H1 (cell line): ENCODE measurements at regions not wholly inside any gene's neighbourhood (a gene's known extent, or its start where the extent isn't known, plus 50 kb on each side); places are given as distances from the start of the nearest gene placed in this dataset.

Experiments used
- CTCF ChIA-PET: fragments of 300-600 bp; sonication (Branson Sonifier 250); formaldehyde crosslinking; loops from one replicate; lab custom pipeline; 2021; ENCODE audit not compliant: partially characterized antibody; lab: Charles Lee
- POLR2A ChIA-PET: fragments of 300-600 bp; sonication (Branson Sonifier 250); formaldehyde crosslinking; loops from one replicate; lab custom pipeline; 2021; ENCODE audit warnings: inconsistent platforms; ENCODE audit not compliant: partially characterized antibody; lab: Charles Lee
- DNase-seq, 2 experiments: peaks; one replicate each; pipeline versions ENCODE4 v3.0.0 to v3.0.0-alpha.2; 2010 to 2022; ENCODE audit warnings: low spot score in 2 of 2, low read depth in 1 of 2, mixed read lengths in 1 of 2
- FAIRE-seq: peaks from 2 replicates; lab custom pipeline; 2011; peaks lifted over from hg19 to GRCh38; lab: Jason Lieb, UNC
- H2AFZ ChIP-seq: 2 replicates; pipeline ENCODE4 v1.8.1; 2012; ENCODE audit warnings: low read length, inconsistent platforms
- H2AK5ac ChIP-seq: 2 replicates; pipeline ENCODE4 v1.6.1; 2013; ENCODE audit warnings: low read depth, low read length
- H2BK120ac ChIP-seq: replicated peaks from 2 replicates; pipeline ENCODE3; 2013; ENCODE audit warnings: low read depth, low read length, inconsistent platforms
- H2BK12ac ChIP-seq: 2 replicates; pipeline ENCODE4 v1.6.1; 2013; ENCODE audit warnings: low read depth, low read length
- H2BK15ac ChIP-seq: 2 replicates; pipeline ENCODE4 v1.6.1; 2013; ENCODE audit warnings: low read length
- H2BK20ac ChIP-seq: 2 replicates; pipeline ENCODE4 v1.6.1; 2013; ENCODE audit warnings: low read length
- H2BK5ac ChIP-seq: 2 replicates; pipeline ENCODE4 v1.6.1; 2013; ENCODE audit warnings: low read depth, low read length
- H3K14ac ChIP-seq: 2 replicates; pipeline ENCODE4 v1.6.1; 2013; ENCODE audit warnings: inconsistent platforms; ENCODE audit not compliant: insufficient read length
- H3K18ac ChIP-seq: 2 replicates; pipeline ENCODE4 v1.6.1; 2013; ENCODE audit warnings: low read length; ENCODE audit errors: extremely low read depth
- H3K23ac ChIP-seq: 2 replicates; pipeline ENCODE4 v1.6.1; 2013; ENCODE audit warnings: inconsistent platforms; ENCODE audit not compliant: insufficient read length
- H3K23me2 ChIP-seq: 2 replicates; pipeline ENCODE4 v1.6.1; 2013; ENCODE audit warnings: low read depth, low read length
- H3K27ac ChIP-seq: 2 replicates; pipeline ENCODE4 v1.6.1; 2011; ENCODE audit warnings: low read depth, low read length, inconsistent platforms
- H3K27me3 ChIP-seq, 4 experiments: replicated peaks in 1 of 4; 1 replicate in 1 of 4; 2 replicates in 3 of 4; pipeline versions ENCODE4 v1.6.1 to v1.8.1; 2011 to 2013; ENCODE audit warnings: low read length in 3 of 4, mild to moderate bottlenecking in 3 of 4, inconsistent platforms in 2 of 4, mixed read lengths in 2 of 4, moderate library complexity in 1 of 4; ENCODE audit not compliant: control insufficient read depth in 3 of 4, insufficient read depth in 3 of 4; ENCODE audit errors: extremely low read depth in 1 of 4
- H3K36me3 ChIP-seq, 4 experiments: 2 replicates each; pipeline versions ENCODE4 v1.6.1 to v1.8.1; 2011 to 2013; ENCODE audit warnings: mild to moderate bottlenecking in 4 of 4, low read length in 3 of 4, moderate library complexity in 2 of 4, control low read depth in 1 of 4, inconsistent platforms in 1 of 4; ENCODE audit not compliant: insufficient read depth in 4 of 4, control insufficient read depth in 2 of 4
- H3K4ac ChIP-seq: replicated peaks from 2 replicates; pipeline ENCODE3; 2013; ENCODE audit warnings: low read length, low read depth, mixed read lengths, inconsistent platforms; ENCODE audit not compliant: insufficient read length
- H3K4me1 ChIP-seq, 4 experiments: replicated peaks in 1 of 4; 1 replicate in 1 of 4; 2 replicates in 3 of 4; pipeline versions ENCODE4 v1.6.1 to v1.8.1; 2011 to 2013; ENCODE audit warnings: low read length in 3 of 4, inconsistent platforms in 2 of 4, mixed read lengths in 1 of 4; ENCODE audit not compliant: insufficient read depth in 4 of 4, control insufficient read depth in 3 of 4
- H3K4me2 ChIP-seq, 2 experiments: 2 replicates each; pipeline versions ENCODE4 v1.6.1 to v1.8.1; 2011 to 2013; ENCODE audit warnings: low read depth in 2 of 2, low read length in 2 of 2, control low read depth in 1 of 2, inconsistent platforms in 1 of 2, mild to moderate bottlenecking in 1 of 2; ENCODE audit not compliant: insufficient read depth in 1 of 2
- H3K4me3 ChIP-seq, 4 experiments: fragments of 200-600, 300-600 bp in 1 of 4; sonication (generic), shearing (Covaris generic), sonication (Bioruptor Twin) in 1 of 4; 2 replicates each; pipeline versions ENCODE4 v1.5.1 to v1.8.1; 2011 to 2016; ENCODE audit warnings: low read length in 4 of 4, low read depth in 3 of 4, control low read depth in 2 of 4, inconsistent platforms in 2 of 4, mild to moderate bottlenecking in 2 of 4, mixed read lengths in 1 of 4, moderate library complexity in 1 of 4; ENCODE audit not compliant: insufficient read depth in 2 of 4; ENCODE audit errors: extremely low read depth in 1 of 4
- H3K56ac ChIP-seq: replicated peaks from 2 replicates; pipeline ENCODE3; 2013; ENCODE audit warnings: low read depth, mild to moderate bottlenecking, mixed read lengths, low read length, inconsistent platforms; ENCODE audit not compliant: insufficient read length
- H3K79me1 ChIP-seq: 2 replicates; pipeline ENCODE4 v1.6.1; 2013; ENCODE audit warnings: low read depth, low read length, control low read depth
- H3K79me2 ChIP-seq, 2 experiments: 2 replicates each; pipeline versions ENCODE4 v1.6.1 to v1.8.1; 2012 to 2013; ENCODE audit warnings: low read length in 2 of 2, mild to moderate bottlenecking in 2 of 2, inconsistent platforms in 1 of 2; ENCODE audit not compliant: insufficient read depth in 2 of 2, control insufficient read depth in 1 of 2
- H3K9ac ChIP-seq, 4 experiments: replicated peaks in 1 of 4; 1 replicate in 1 of 4; 2 replicates in 3 of 4; pipeline versions ENCODE4 v1.6.1 to v1.8.1; 2011 to 2013; ENCODE audit warnings: low read depth in 3 of 4, low read length in 3 of 4, control low read depth in 2 of 4, mild to moderate bottlenecking in 2 of 4, moderate library complexity in 2 of 4, inconsistent platforms in 1 of 4; ENCODE audit errors: extremely low read depth in 1 of 4
- H3K9me3 ChIP-seq, 2 experiments: 2 replicates each; pipeline versions ENCODE4 v1.6.1 to v1.8.1; 2012 to 2013; ENCODE audit warnings: mild to moderate bottlenecking in 2 of 2, moderate library complexity in 2 of 2, control low read depth in 1 of 2, inconsistent platforms in 1 of 2, low read depth in 1 of 2, low read length in 1 of 2, mixed read lengths in 1 of 2; ENCODE audit not compliant: insufficient read depth in 2 of 2
- H4K20me1 ChIP-seq, 2 experiments: replicated peaks in 1 of 2; 2 replicates each; pipeline versions ENCODE3 to v1.8.1; 2011 to 2013; ENCODE audit warnings: inconsistent platforms in 2 of 2, low read length in 2 of 2, mild to moderate bottlenecking in 1 of 2; ENCODE audit not compliant: insufficient read depth in 2 of 2, control insufficient read depth in 1 of 2
- H4K5ac ChIP-seq: 2 replicates; pipeline ENCODE4 v1.6.1; 2013; ENCODE audit warnings: low read length, low read depth, mixed read lengths, inconsistent platforms; ENCODE audit not compliant: insufficient read length
- H4K8ac ChIP-seq: 2 replicates; pipeline ENCODE4 v1.8.0; 2013; ENCODE audit warnings: mild to moderate bottlenecking, moderate library complexity, low read length, inconsistent platforms; ENCODE audit not compliant: insufficient read depth; ENCODE audit errors: extremely low read depth
- H4K91ac ChIP-seq: replicated peaks from 2 replicates; pipeline ENCODE3; 2013; ENCODE audit warnings: low read length, mixed read lengths, inconsistent platforms; ENCODE audit not compliant: insufficient read length
- ASH2L ChIP-seq: fragments of 200-600, 300-600 bp; sonication (generic); IDR thresholded peaks from one replicate; pipeline ENCODE4 v1.7.1; 2017; ENCODE audit warnings: low read length
- BCL11A ChIP-seq, 2 experiments: IDR thresholded peaks; one replicate each; pipeline ENCODE4 v1.6.1; 2011; ENCODE audit warnings: low read depth in 2 of 2, low read length in 2 of 2, mild to moderate bottlenecking in 2 of 2
- CBX8 ChIP-seq: fragments of 300-800, 300-1000 bp; sonication (generic); IDR thresholded peaks from 2 replicates; pipeline ENCODE4 v1.7.1; 2016; ENCODE audit warnings: low read depth, low read length, borderline replicate concordance
- CREB1 ChIP-seq: IDR thresholded peaks from 2 replicates; pipeline ENCODE4 v1.6.1; 2012; ENCODE audit warnings: inconsistent platforms
- EP300 ChIP-seq, 2 experiments: IDR thresholded peaks; 1 replicate in 1 of 2; 2 replicates in 1 of 2; pipeline ENCODE4 v1.6.1; 2011 to 2012; ENCODE audit warnings: low read depth in 2 of 2, low read length in 2 of 2, mild to moderate bottlenecking in 2 of 2, borderline replicate concordance in 1 of 2, inconsistent platforms in 1 of 2, moderate library complexity in 1 of 2
- MAX ChIP-seq: IDR thresholded peaks from 2 replicates; pipeline ENCODE4 v1.6.1; 2012; ENCODE audit warnings: inconsistent platforms
- RAD21 ChIP-seq, 2 experiments: IDR thresholded peaks in 1 of 2; conservative IDR thresholded peaks in 1 of 2; 2 replicates each; pipeline ENCODE4 v1.6.1; 2011; ENCODE audit warnings: low read depth in 2 of 2, low read length in 2 of 2, improper control_type of control experiment in 1 of 2, inconsistent platforms in 1 of 2, mild to moderate bottlenecking in 1 of 2, moderate library complexity in 1 of 2
- RFX5 ChIP-seq: IDR thresholded peaks from 2 replicates; pipeline ENCODE4 v1.6.1; 2011; ENCODE audit warnings: low read depth, low read length, improper control_type of control experiment, borderline replicate concordance
- SP1 ChIP-seq: IDR thresholded peaks from 2 replicates; pipeline ENCODE4 v1.6.1; 2011; ENCODE audit warnings: low read depth, low read length
- SP2 ChIP-seq: IDR thresholded peaks from 2 replicates; pipeline ENCODE4 v1.6.1; 2012; ENCODE audit warnings: mild to moderate bottlenecking, low read length, inconsistent platforms
- TBP ChIP-seq: IDR thresholded peaks from 2 replicates; pipeline ENCODE4 v1.6.1; 2011; ENCODE audit warnings: low read depth, low read length, improper control_type of control experiment
- TEAD4 ChIP-seq: IDR thresholded peaks from 2 replicates; pipeline ENCODE4 v1.6.1; 2012; ENCODE audit warnings: low read depth, low read length, inconsistent platforms, mixed read lengths
- WGBS, 2 experiments: shearing (Covaris generic) in 1 of 2; methylation state at CpG; one replicate each; pipeline versions ENCODE4 v1.1.6 to v1.1.7; 2013 to 2015; ENCODE audit warnings: low lambda C conversion rate in 2 of 2, mixed read lengths in 2 of 2, inconsistent platforms in 1 of 2, low coverage in 1 of 2, missing lambda C conversion rate in 1 of 2; ENCODE audit not compliant: insufficient replicate concordance in 2 of 2, insufficient coverage in 1 of 2, insufficient read length in 1 of 2; ENCODE audit errors: extremely low coverage in 1 of 2, missing lambda C conversion rate in 1 of 2; 5-methylcytosine and 5-hydroxymethylcytosine counted together

- CTCF ChIA-PET: interaction anchor here (3.7 kb wide), 1 partner anchor 16 kb away, joined by 33 read pairs; no protein-coding TSS in a partner anchor
- 78% methylated on average over 5 of the region's 5 CpGs; no CpG with 5 or more reads in 1 of the 2 experiments for WGBS, 2 experiments
- H2BK5ac ChIP-seq: no peak overlapping the region
- no peak overlapping the region for H4K5ac ChIP-seq
- peaks cover 0 to 10% (median 1%) of the 10 kb centered on the region in 4 experiments; a peak in 2 of 7 replicates for H3K4me1 ChIP-seq
- H2BK12ac ChIP-seq: no peak overlapping the region
- no peak for FAIRE-seq
- H3K23ac ChIP-seq: no peak overlapping the region
- H3K79me1 ChIP-seq: no peaks in the 10 kb centered on the region
- no peaks in the 10 kb centered on the region; the same call in 1 of the 2 replicates for H3K23me2 ChIP-seq
- H2BK120ac ChIP-seq: no peak overlapping the region
- DNase-seq: no peak
- H3K56ac ChIP-seq: no peak overlapping the region
- H3K4me2 ChIP-seq: no peak overlapping the region
- POLR2A ChIA-PET: no interaction called here
- H2AFZ ChIP-seq: no peak overlapping the region
- H3K27me3 ChIP-seq: no peaks in the 10 kb centered on the region
- H3K36me3 ChIP-seq: no peaks in the 10 kb centered on the region
- no peak overlapping the region for H3K27ac ChIP-seq
- H2BK15ac ChIP-seq: no peak overlapping the region
- no peak overlapping the region for H4K91ac ChIP-seq
- no peak overlapping the region for H3K9ac ChIP-seq
- no peak overlapping the region for H3K18ac ChIP-seq
- H4K20me1 ChIP-seq: no peaks in the 10 kb centered on the region
- H3K9me3 ChIP-seq: no peaks in the 10 kb centered on the region
- no peak overlapping the region for H3K4ac ChIP-seq
- H3K14ac ChIP-seq: no peak overlapping the region
- no peak overlapping the region for H2BK20ac ChIP-seq
- no peak overlapping the region for H3K4me3 ChIP-seq
- TF ChIP-seq MAX: no peak
- TF ChIP-seq TBP: no peak
- TF ChIP-seq CREB1: no peak
- no peak for TF ChIP-seq SP2
- no peak for TF ChIP-seq RAD21 (IDR thresholded peaks at IDR 0.05 in 1 of 2, conservative IDR thresholded peaks at IDR 0.05 in 1 of 2; ENCODE audit: low read depth in 2 of 2, low read length in 2 of 2)
- no peak for TF ChIP-seq RFX5
- no peak for TF ChIP-seq SP1
- TF ChIP-seq ASH2L: no peak
- no peak for TF ChIP-seq EP300 (IDR thresholded peaks at IDR 0.05; ENCODE audit: borderline replicate concordance in 1 of 2, low read depth in 2 of 2, low read length in 2 of 2)
- no peak for TF ChIP-seq TEAD4
- no peak for TF ChIP-seq CBX8
- no peak for TF ChIP-seq BCL11A (IDR thresholded peaks at IDR 0.05; ENCODE audit: low read depth in 2 of 2, low read length in 2 of 2)
- TF ChIP-seq, all 59 proteins: peak for 0
- no peaks in the 10 kb centered on the region for H3K79me2 ChIP-seq
- no peak overlapping the region for H4K8ac ChIP-seq
- no peak overlapping the region for H2AK5ac ChIP-seq
Measured at GRCh38 chr12:105721051-105721825, 390.7 kb downstream of the C12orf75 start.
